ENCODE measurements at regions not wholly inside any gene's neighbourhood (a gene's known extent, or its start where the extent isn't known, plus 50 kb on each side); places are given as distances from the start of the nearest gene placed in this dataset.
A peak's percentile ranks its signal among the peaks of the same experiment; 100 is the strongest.
"Not testable (repeated sequence)": the region's sequence is repeated elsewhere in the genome, so short reads cannot be mapped to it uniquely, and the experiment has no call there.

DNA sequence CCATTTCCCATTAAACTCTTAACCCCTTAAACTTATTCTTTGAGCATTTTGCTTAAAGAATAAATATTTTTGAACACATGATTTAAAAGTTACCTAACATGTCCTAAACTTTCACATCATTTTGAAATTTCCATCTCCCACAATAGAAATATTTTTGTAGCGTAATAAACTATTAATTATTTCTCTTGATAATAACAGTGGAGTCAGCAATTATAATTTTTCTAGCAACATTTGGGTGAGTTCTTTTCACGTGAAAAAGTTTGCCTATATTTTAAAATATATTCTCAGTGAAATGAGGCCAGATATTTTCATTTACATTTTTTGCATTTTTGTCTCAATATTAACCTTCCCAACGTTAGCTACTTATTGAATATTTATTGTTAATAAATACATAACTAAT, 320.4 kb upstream of the CRIM1 start:
- DNase-seq, result no peak

DNA sequence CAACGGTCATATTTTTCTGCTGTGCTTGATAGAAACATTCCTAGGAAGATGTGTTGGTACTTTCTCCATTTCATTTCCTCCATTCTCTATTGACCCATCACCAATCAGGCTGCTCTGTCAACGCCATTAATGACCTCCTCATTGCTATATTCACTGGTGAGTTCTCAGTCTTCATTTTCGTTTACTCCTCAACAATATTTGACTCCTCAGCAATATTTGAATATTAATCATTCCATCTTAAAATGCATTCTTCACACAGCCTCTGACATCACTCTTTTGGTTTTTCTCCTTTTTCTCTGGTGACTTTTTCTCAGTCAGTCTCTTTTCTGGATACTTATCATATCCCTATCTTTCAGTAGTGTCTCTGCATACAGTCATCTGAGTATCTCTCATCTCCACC, 323.5 kb upstream of the CRIM1 start:
- DNase-seq, result no peak

DNA sequence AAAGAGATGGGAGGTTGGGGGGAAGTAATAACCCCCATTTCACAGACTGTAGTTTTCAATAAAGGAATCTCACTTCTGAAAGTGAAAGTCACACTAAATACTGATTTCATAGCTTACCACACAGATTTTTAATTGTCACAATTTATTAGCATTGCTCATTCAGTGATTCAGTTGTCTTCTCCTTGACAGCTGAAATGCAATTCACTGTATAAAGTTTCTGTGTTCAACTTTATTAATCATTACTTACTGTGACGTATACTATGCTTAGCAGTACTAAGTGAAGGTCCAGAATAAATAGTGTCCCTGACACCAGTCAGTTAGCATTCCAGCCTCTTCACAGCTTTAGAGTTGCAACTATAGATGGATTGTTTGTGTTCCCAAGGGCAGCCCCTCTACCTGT, 324.1 kb upstream of the CRIM1 start:
- no peak for DNase-seq

DNA sequence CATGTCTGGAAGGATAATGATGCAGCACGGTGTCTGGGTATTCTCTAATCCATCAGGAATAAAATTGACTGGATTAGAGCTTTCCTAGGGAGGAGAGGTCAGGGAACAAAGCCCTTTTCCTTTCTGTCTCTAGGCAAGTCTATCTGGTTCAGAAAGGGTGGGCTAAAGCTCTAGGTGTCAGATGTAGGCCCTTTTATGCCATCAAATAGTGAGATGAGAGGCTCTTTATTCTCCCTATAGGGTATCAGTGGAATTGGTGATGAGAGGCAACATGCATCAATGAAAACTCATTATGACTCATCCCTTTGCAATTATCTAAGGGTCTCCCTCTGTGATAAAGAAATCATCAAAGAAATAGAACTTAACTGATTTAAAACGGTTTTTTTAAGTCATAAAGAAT, 328.0 kb upstream of the CRIM1 start:
- no peak for DNase-seq

DNA sequence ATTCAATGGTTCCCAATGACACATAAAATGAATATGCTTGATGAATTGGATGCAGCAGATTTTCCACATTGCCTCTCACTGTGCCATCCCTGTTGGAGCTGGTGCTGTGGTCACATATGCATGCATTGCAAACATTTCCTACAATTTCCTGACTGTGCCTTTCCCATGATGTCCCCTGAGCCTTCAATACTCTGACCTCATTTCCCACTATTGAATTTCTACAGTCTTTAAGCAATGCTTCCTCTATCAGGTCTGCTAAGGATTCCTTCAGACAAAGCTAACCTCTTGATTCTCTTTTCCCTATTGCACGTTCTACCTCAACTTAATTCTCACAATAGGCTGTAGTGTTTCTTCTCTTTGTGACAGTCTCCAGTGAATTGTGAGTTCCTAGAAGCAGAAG, 342.5 kb upstream of the CRIM1 start:
- DNase-seq, result no peak

DNA sequence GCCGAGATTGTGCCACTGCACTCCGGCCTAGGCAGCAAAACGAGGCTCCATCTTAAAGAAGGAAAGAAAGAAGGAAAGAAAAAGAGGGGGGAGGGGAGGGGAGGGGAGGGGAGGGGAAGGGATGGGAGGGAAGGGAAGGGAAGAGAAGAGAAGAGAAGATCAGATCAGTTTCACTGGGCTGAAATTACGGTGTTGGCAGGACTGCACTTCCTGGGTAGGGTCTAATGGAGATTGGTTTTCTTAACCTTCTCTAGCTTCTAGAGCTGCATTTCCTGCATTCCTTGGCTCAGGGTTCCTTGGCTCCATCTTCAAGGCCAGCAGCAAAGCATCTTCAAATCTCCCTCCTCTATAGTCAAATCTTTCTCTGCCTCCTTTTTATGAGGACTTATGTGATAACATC, 349.1 kb upstream of the CRIM1 start:
- DNase-seq, result no peak

DNA sequence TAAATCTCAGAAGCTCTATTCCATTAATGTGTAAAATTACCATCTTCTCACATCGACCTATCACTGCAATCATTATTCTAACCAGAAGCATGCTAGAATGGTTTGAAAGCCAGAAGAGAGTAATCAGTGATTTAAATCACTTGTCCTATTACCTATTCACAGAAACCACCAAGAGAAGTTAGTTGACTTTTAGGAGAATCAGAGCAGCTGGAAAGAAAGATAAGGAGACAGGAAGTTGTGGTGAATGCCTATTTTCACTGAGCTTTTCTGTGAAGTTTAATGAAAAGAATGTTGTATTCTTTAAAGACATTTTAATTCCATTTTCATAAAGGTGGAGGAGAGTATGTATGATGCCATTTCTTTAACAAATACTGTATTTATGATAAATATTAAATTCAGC, 352.6 kb upstream of the CRIM1 start:
- DNase-seq, result no peak

DNA sequence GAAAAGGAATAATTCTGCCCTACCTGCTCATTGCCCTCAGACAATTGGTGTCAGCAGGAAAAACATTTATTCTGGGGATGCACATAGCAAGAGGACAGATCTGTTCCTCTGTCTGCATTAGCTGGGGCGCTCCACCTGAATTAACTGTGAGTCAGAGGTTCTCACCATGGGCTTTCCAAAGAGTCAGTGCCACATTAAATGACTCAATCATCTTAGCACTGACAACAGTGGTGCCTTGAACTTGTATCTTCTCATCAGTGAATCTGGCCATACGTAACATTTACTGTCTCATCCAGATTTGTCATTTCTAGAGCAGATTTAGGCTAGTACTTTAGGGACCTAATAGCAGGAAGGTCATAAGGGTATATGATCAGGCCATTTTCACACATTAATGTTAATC, 358.1 kb upstream of the CRIM1 start:
- no peak for DNase-seq

DNA sequence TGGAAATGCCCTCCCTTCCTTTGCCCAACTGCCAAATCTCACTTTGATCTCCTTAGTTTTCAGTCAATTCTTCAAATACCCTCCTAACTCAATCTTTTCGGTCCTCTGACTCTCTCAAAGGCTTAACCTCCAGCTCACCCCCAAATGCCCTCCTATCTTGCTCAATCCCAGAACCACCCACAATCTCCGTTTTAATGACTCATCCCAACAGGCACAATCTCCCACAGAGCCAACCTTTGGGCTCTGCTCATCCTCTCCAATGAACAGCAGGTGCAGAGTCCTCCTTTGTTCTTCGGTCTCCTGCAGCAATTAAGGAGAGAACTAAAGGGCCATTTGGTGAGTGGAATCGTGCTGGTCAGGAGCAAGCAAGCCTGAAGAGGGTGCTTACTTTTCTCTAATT, 366.1 kb upstream of the CRIM1 start:
- no peak for DNase-seq

DNA sequence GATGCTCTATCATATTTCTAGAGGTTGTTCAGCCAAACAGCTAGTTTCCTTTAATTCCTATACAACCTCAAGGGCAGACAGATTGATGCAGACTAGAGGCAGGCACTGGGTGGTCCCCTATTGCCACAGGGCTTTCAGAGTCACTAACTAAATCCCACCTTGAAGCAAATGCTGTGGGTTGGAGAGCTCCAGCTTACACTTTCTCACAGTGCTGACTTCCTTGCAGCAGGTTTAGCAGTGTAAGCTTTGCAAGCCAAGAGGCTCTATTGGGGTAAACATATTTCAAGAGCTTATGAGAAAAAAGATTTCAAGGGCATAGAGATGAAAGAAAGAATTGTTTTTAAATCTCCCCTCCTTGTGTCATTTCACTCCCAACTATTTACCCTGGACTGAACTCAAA, 366.5 kb upstream of the CRIM1 start:
- no peak for DNase-seq

DNA sequence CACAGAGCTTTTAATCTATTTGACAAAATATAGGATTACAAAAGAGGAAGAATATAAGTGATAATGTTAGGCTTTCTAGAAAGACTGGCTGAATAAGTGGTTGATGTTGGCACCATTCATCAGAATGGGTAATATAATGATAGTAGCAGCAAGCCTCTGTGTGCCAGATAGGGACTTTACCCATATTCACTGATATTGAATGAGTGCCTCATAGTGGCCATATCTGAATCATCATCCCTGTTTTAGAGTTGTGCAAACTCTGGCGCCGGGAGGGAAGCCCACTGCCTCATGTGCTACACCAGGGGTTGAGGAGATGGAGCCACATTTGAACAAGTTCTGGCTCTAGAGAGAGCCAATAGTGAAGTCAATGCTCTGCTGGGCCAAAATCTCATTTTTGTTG, 368.7 kb upstream of the CRIM1 start:
- DNase-seq, result no peak

DNA sequence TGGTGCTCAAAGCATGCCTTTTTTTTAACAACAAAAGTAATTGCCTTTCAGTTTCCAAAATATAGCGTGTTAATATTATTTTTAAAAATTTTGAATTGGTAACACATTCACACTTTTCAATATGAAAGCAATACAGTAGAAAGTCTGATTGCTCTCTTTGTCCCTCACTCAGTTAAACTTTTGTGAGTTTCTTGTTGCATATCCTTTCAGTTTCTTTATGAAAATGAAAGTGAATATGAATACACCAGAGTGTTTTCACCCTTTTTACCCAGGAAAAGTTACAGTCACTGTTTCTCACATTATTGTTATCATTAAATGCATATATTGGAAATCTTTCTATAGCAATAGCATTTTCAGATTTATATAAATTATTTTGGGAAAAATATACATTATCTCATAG, 377.4 kb upstream of the CRIM1 start:
- DNase-seq, result no peak

DNA sequence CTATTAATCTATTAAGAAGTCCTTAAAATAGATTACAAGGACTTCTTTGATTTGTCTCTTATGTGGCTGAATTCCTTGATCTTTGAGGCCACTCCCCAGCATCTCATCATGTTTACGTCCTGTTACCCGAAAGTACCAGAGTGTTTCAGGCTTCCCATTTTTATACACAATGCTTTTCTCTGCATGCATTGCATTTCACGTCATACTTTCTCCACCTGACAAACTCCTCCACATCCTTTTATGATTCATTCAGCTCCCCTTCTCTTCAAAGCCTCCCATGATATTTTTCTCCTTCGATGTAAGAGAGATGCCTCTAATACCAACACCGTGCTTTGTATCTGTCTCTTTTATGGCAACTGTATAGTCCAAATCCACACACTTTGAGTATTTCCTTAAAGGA, 379.0 kb upstream of the CRIM1 start:
- no peak for DNase-seq

DNA sequence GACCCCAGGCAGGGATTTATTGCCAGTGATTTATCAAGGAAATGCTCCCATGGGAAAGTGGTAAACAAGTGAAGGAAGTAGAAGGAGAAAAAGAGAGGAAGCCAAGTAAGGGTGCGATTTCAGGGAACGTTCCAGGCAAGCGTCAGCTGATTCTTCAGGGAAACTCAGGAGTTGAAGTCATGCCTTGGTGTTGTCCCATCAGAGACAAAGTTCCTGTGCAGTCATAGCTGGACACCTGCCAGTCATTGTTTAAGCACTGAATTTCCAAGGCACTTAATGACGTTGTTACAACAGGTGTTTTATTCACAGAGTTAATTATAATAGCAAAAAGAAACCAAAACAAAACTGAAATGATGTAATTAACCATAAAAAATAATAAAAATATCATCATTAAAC, 381.8 kb upstream of the CRIM1 start:
- DNase-seq, result no peak

DNA sequence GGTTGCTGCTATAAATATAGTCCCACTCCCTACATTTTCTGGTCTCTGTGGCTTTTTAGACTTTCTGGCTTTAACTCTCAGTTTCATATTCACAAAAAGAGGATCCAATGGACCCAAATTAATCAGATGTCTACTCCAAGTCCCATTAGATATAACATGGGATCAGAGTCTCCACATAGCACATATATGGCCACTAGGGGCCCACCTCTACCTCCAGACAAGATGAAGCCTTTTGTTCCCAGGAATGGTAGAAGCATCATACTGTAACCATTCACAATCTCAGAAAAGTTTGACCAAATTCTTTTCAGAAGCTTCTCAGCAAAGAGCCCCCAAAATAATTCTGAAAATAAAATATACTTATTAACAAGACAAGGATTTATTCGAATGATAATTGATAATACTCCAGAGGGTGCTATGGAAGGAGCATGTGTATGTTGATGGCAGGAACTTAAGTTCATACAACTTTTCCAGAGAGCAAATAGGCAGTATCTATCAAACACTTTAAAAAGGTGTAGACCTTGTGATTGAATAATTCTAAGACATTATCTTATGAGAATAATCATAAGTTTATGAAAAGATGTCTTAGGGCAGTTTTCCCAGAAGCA, 382.3 kb upstream of the CRIM1 start:
- peak in 1 of 2 experiments; percentile 16 for DNase-seq

DNA sequence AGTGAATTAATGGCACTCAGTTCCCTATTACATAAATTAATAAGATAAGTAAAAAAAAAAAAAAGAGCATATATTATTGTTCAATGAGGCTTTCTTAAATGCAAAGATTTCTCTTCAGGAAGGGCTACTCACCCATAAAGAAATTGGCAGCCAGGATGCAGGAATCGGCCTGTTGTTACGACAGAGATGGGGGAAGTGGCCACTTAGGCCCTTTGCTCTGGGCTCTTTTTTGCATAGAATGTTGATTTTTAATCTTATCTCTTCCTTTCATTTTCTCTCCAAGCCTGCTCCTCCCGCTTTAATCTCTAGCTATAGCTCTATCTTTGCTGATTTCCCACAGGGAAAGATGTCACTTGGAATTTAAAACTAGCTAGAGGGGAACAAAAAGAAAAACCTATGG, 391.8 kb upstream of the CRIM1 start:
- DNase-seq, result no peak

DNA sequence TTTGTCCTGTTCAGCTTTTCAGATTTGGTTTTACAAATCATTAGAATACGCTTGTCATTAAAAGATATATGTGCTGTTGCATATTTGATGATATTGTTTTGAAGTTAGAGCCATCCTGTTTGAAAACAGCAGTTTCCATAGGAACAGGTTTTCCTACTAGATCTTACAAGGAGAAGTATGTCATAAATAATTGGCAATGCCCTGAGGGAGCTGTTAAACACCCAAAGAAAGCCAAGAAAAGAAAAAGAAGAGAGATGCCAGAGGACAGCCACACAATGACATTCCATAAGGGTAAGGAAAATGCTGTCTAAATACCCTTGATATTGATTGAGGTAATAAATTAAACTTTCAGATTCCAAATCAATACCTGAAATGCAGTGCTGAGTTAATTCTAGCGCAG, 392.2 kb upstream of the CRIM1 start:
- no peak for DNase-seq

DNA sequence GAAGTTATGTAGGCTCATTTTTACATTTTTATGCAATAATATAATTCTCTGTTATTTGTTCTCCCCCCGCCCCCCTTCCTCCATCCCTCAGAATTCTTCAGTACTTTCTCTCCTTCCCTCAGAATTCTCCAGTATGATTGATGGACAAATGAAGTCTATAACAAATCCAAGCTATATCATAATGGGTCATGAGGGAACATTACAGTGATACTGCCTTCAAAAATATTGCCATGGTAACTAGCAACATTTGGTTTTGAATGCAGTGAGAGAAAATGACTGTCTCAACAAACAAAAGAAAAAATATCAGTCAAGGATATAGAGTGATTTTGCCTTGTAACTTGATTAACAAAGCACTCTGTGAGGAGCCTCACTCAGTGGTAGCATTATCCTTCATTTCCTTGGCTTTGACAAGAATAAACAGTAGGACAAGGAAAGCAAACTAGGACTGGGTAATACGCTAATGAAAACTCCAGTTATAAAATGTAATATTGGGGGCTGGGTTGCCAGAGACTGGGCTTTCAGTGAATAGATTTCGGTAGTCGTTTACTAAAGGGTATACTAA, 392.9 kb upstream of the CRIM1 start:
- no peak for DNase-seq

DNA sequence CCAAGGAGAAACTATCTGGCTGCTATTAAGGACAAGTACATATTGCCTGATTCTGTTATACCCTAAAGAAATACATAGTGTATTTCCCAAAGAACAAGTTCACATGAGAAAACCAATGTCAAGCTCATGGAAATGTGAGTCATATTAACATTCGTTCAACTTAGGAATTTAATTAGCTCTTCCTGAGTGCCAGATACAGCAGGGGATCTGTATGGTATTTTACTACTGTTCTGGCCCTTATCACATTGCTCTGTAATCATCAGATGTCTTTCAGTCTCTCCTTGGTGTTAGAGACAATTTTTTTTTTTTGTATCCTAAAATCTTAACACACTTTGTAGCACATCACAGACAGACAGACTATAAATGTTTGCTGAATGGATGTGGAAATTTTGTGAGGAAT, 395.0 kb upstream of the CRIM1 start:
- no peak for DNase-seq

DNA sequence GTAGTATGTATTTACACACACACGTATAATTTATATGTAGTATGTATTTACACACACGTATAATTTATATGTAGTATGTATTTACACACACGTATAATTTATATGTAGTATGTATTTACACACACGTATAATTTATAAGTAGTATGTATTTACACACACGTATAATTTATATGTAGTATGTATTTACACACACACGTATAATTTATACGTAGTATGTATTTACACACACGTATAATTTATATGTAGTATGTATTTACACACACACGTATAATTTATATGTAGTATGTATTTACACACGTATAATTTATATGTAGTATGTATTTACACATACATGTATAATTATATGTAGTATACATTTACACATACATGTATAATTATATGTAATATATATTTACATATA, 398.5 kb upstream of the CRIM1 start:
- not testable (repeated sequence) for DNase-seq

DNA sequence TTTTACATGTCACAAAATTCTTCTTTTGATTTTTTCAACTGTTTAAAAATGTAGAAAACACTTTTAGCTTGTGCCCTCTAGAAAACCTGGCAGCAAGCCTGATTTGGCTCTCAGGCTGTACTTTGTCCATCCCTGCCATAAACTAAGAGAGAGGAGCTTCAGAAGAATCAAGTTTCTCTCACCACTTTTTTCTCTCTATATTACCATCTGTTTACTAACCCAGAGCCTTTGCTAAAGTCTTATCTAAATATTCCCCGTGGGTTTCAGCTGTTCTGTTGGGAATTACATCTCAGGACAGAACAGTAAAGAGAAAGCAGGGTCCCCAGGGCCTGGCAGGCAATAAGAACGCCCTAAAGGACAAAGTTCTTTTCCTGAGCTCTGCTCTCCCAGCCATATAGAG, 409.1 kb upstream of the CRIM1 start:
- no peak for DNase-seq

DNA sequence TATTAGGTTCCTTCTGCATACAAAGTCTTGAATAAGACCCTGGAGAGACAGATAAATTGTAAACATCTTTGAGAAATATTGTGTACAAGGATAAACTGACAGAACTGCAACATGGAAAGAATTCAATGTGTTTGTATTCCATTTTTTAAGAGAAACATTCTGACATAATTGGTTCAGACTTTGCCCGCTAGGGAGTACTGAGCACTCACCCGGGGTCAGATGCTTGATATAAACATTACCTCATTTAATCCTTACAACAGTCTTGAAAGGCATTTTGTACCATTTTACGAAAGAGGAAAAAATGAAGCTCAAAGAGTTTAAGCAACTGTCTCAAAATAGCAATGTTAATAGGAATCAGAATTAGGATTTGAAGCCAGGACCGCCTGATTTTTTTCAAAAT, 416.7 kb upstream of the CRIM1 start:
- no peak for DNase-seq

DNA sequence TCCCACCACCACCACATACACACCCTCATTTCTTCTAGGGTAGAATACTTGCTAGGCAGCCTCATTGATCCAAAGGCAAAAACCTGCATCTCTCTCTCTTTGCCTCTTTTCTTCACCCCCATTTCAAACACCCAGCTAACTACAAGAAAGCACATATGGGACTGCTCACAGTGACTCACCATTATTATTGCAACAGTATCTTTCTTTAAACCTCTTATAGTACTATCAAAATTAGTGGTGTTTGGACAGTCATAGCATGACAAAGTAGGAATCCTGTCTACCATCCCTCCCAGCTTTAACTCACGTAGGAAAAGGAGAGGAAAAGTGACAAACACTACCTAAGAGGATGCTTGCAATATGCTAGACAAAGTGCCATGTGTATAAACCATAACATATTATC, 422.5 kb upstream of the CRIM1 start:
- no peak for DNase-seq

DNA sequence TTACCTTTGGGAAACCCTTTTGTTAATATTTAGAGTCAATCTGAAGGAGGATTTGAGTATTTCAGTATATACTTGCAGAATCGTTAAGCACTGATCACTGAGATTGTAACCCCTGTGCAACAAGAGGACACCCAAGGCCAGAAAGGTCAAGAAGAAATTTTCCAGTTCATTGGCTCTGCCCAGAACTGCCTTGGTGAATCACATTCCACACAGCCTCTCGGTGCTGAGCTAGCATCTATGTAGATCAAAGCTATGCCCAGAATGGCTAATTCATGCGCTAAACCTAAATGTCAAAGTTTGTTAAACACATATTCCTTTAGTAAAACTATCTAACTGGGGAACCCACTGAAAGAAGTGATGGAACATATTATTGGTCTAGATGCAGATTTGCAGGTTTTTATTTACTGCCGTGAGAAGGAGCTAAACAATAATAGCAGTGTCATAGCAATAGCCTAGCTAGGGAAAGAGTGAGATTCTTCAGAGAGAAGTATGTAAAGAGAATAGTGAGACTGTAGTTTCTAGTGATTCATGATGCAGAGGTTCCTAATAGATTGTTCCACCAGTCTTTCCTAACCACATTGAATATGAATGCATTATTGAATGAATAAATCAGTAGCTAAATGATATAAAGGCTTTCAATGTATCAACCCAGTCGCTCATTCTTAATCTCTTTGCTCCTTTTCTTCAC, 423.2 kb upstream of the CRIM1 start:
- no peak for DNase-seq

DNA sequence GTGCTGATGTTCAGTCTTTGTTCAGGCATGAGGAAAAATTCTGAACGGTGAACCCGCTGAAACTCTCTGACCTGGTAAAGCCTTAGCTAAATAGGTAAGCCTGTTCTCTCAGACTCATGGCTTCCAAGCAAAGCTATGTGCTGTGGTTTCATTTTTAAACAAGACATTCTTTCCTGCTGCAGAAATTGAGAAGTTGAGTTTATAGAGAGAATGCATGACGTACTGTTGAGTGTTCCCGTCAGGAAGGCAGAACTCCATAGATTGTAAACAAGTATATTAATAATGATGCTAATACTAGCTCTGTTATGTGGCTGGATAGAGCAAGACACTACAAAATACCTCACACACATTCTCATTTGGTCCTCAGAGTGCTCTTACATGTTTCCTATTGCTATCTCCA, 424.0 kb upstream of the CRIM1 start:
- DNase-seq, result no peak
